Osteoblast (primary cell): ENCODE measurements at regions not wholly inside any gene's neighbourhood (a gene's known extent, or its start where the extent isn't known, plus 50 kb on each side); places are given as distances from the start of the nearest gene placed in this dataset.
"Not testable (repeated sequence)": the region's sequence is repeated elsewhere in the genome, so short reads cannot be mapped to it uniquely, and the experiment has no call there.

ENCODE experiments used
- DNase-seq: peaks from one replicate; pipeline ENCODE4 v3.0.0; 2011; ENCODE audit warnings: low spot score, mixed read lengths; ENCODE audit not compliant: insufficient read length; ENCODE audit errors: missing footprints
- H2AFZ ChIP-seq: 2 replicates; pipeline ENCODE4 v1.6.0; 2011; ENCODE audit warnings: mild to moderate bottlenecking, low read length
- H3K27ac ChIP-seq: 2 replicates; pipeline ENCODE4 v1.5.1; 2011; ENCODE audit warnings: mild to moderate bottlenecking, low read depth, low read length, moderate library complexity
- H3K27me3 ChIP-seq: 2 replicates; pipeline ENCODE4 v1.6.0; 2012; ENCODE audit warnings: mild to moderate bottlenecking, control low read depth, inconsistent platforms, low read length, moderate library complexity; ENCODE audit not compliant: insufficient read depth
- H3K36me3 ChIP-seq: 2 replicates; pipeline ENCODE4 v1.5.1; 2011; ENCODE audit warnings: mild to moderate bottlenecking, low read length, control low read depth, moderate library complexity; ENCODE audit not compliant: insufficient read depth
- H3K4me1 ChIP-seq: 2 replicates; pipeline ENCODE4 v1.5.1; 2011; ENCODE audit warnings: mild to moderate bottlenecking, low read length, control low read depth, moderate library complexity; ENCODE audit not compliant: insufficient read depth
- H3K4me2 ChIP-seq: 2 replicates; pipeline ENCODE4 v1.6.0; 2011; ENCODE audit warnings: mild to moderate bottlenecking, low read length; ENCODE audit not compliant: insufficient read depth
- H3K4me3 ChIP-seq: fragments of 200-600 bp; sonication (generic); 3 replicates; pipeline ENCODE4 v1.5.1; 2012; ENCODE audit warnings: mild to moderate bottlenecking, low read length, inconsistent platforms; ENCODE audit not compliant: insufficient read depth
- H3K79me2 ChIP-seq: 2 replicates; pipeline ENCODE4 v1.6.0; 2012; ENCODE audit warnings: mild to moderate bottlenecking, low read length, control low read depth, inconsistent platforms; ENCODE audit not compliant: insufficient read depth
- H3K9me3 ChIP-seq: 2 replicates; pipeline ENCODE4 v1.5.1; 2011; ENCODE audit warnings: low read depth, low read length, control low read depth
- H4K20me1 ChIP-seq: 2 replicates; pipeline ENCODE4 v1.6.0; 2012; ENCODE audit warnings: mild to moderate bottlenecking, low read length, control low read depth; ENCODE audit not compliant: insufficient read depth
- TF ChIP-seq, protein P1 (sequence below): IDR thresholded peaks from 2 replicates; pipeline ENCODE4 v1.5.1; 2011; ENCODE audit warnings: mild to moderate bottlenecking, low read depth, low read length, moderate library complexity; ENCODE audit errors: extremely low read depth

DNA sequence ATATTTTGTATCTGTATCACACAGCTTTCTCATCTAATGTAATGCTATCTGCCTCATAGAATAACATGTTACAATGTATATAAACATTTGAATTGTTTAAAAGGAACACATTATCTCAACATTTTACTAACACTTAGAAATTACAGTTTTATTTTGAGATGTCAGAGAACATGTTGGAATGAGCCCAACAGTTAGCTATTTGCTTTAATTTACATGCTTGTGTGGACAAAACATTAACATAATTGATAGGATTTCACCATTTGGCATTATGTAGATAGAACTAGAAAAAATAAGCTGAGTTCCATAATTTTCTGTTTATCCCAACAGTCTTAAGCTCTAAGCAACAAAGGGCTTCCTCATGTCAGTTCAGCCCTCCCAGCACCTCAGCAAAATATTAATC is 330.9 kb downstream of the LMBRD1 start:
- no peaks in the 10 kb centered on the region for H3K27me3 ChIP-seq
- no peaks in the 10 kb centered on the region for H3K9me3 ChIP-seq
- DNase-seq, result no peak
- no peaks in the 10 kb centered on the region for H4K20me1 ChIP-seq
- H3K36me3 ChIP-seq, result no peaks in the 10 kb centered on the region
- H3K4me1 ChIP-seq, result no peaks in the 10 kb centered on the region
- TF ChIP-seq, protein P1, sequence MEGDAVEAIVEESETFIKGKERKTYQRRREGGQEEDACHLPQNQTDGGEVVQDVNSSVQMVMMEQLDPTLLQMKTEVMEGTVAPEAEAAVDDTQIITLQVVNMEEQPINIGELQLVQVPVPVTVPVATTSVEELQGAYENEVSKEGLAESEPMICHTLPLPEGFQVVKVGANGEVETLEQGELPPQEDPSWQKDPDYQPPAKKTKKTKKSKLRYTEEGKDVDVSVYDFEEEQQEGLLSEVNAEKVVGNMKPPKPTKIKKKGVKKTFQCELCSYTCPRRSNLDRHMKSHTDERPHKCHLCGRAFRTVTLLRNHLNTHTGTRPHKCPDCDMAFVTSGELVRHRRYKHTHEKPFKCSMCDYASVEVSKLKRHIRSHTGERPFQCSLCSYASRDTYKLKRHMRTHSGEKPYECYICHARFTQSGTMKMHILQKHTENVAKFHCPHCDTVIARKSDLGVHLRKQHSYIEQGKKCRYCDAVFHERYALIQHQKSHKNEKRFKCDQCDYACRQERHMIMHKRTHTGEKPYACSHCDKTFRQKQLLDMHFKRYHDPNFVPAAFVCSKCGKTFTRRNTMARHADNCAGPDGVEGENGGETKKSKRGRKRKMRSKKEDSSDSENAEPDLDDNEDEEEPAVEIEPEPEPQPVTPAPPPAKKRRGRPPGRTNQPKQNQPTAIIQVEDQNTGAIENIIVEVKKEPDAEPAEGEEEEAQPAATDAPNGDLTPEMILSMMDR, result no peak
- no peak overlapping the region for H3K4me2 ChIP-seq
- H3K27ac ChIP-seq, result no peak overlapping the region
- H2AFZ ChIP-seq, result no peak overlapping the region
- H3K79me2 ChIP-seq, result no peaks in the 10 kb centered on the region
- no peak overlapping the region for H3K4me3 ChIP-seq

DNA sequence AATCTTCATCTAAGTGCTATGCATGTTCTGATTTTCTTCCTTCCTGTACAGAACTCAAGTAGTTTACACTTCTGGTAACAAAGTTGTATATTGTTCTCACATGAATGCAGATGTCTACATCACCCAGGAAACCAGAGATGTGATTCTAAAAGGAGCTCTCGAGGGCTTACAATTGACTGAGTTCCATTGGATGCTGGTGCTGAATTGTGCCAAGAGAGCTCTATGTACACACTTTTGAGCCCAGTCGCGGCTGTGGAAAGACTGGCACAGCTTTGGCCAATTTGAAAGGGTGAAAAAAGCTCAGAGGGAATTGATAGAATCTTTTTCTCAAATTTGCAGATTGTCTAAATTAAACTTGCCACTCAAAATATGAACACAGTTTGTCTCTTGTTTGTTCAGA is 340.7 kb downstream of the LMBRD1 start:
- Histone ChIP-seq H3K27me3 (no peaks in the 10 kb centered on the region), H3K27ac (no peak overlapping the region), H3K79me2 (no peaks in the 10 kb centered on the region), H3K4me1 (no peaks in the 10 kb centered on the region), H3K36me3 (no peaks in the 10 kb centered on the region), H3K9me3 (no peaks in the 10 kb centered on the region), H2AFZ (no peak overlapping the region), H3K4me2 (no peak overlapping the region), H4K20me1 (no peaks in the 10 kb centered on the region), H3K4me3 (no peak overlapping the region)
- TF ChIP-seq, protein P1, result no peak
- DNase-seq, result no peak

DNA sequence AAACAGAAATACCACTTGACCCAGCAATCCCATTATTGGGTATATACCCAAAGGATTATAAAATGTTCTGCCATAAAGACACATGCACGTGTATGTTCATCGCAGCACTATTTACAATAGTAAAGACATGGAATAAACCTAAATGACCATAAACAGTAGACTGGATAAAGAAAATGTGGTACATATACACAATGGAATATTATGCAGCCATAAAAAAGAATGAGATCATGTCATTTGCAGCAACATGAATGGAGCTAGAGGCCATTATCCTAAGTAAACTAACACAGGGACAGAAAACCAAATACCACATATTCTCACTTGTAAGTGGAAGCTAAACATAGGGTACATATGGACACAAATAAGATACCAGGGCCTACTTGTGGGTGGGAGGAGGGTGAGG is 342.2 kb downstream of the LMBRD1 start:
- H4K20me1 ChIP-seq, H2AFZ ChIP-seq, H3K9me3 ChIP-seq, H3K27me3 ChIP-seq, H3K4me3 ChIP-seq, H3K36me3 ChIP-seq, H3K4me1 ChIP-seq, H3K27ac ChIP-seq, DNase-seq, H3K4me2 ChIP-seq, H3K79me2 ChIP-seq: not testable (repeated sequence)

DNA sequence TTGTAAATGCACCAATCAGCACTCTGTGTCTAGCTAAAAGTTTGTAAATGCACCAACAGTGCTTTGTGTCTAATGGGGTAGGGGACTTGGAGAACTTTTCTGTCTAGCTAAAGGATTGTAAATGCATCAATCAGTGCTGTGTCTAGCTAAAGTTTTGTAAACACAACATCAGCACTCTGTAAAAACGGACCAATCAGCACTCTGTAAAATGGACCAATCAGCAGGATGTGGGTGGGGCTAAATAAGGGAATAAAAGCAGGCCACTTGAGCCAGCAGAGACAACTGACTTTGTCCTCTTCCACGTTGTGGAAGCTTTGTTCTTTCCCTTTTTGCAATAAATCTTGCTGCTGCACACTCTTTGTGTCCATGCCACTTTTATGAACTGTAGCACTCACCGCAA is 346.3 kb downstream of the LMBRD1 start:
- H3K27me3 ChIP-seq, DNase-seq, H2AFZ ChIP-seq, H3K27ac ChIP-seq, H4K20me1 ChIP-seq, H3K9me3 ChIP-seq, H3K4me2 ChIP-seq, H3K4me3 ChIP-seq, H3K36me3 ChIP-seq, H3K4me1 ChIP-seq, H3K79me2 ChIP-seq: not testable (repeated sequence)

DNA sequence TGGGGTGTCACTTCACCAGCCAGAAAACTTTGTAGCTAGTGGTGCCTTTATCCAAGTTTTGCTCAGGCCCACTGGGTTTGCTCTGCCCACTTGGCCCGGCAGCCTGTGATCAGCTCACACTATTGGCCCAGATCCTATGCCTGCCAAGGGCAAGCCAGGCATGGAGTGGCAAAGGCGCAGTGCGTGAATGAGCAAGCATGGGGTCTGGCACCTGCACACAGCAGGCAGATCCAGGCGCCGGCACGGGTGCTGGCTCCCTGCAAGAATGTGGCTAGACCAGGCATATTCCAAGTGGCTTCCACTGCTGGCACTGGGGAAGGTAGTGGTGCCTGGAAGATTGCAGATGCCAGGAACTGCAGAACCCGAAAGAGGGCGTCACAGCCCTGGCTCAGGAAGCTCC is 346.9 kb downstream of the LMBRD1 start:
- H3K36me3 ChIP-seq, result no peaks in the 10 kb centered on the region
- H3K9me3 ChIP-seq, result no peaks in the 10 kb centered on the region
- H4K20me1 ChIP-seq, result no peaks in the 10 kb centered on the region
- no peak overlapping the region for H3K27ac ChIP-seq
- TF ChIP-seq, protein P1, result no peak
- no peaks in the 10 kb centered on the region for H3K27me3 ChIP-seq
- H3K79me2 ChIP-seq, result no peaks in the 10 kb centered on the region
- H3K4me2 ChIP-seq, result no peak overlapping the region
- no peaks in the 10 kb centered on the region for H3K4me1 ChIP-seq
- H2AFZ ChIP-seq, result no peak overlapping the region
- H3K4me3 ChIP-seq, result no peak overlapping the region
- DNase-seq, result no peak
